SK-N-SH treated with all-trans-retinoic acid at 6 μM for 48 hours (cell line): ENCODE measurements at regions not wholly inside any gene's neighbourhood (a gene's known extent, or its start where the extent isn't known, plus 50 kb on each side); places are given as distances from the start of the nearest gene placed in this dataset.

Experiments
- ATAC-seq: fragments of 200-7000 bp; cut with Tn5 transposase; 3 replicates; pipeline ENCODE4 v1.9.1; 2020; ENCODE audit warnings: mild to moderate bottlenecking, moderate library complexity
- ARNTL ChIP-seq: fragments of 450-650 bp; formaldehyde crosslinking; IDR thresholded peaks from 2 replicates; pipeline ENCODE4 v1.5.0; 2020; ENCODE audit warnings: low read depth, mild to moderate bottlenecking, moderate library complexity, borderline replicate concordance
- BACH2 ChIP-seq: fragments of 250-450 bp; sonication (Bioruptor Pico); IDR thresholded peaks from 2 replicates; pipeline ENCODE4 v1.9.0; 2021; ENCODE audit warnings: mild to moderate bottlenecking, borderline replicate concordance
- CSDC2 ChIP-seq: fragments of 250-450 bp; sonication (Bioruptor Pico); IDR thresholded peaks from 2 replicates; pipeline ENCODE4 v1.5.0; 2020; ENCODE audit warnings: mild to moderate bottlenecking, moderate library complexity
- CSRNP3 ChIP-seq: fragments of 250-450 bp; sonication (Bioruptor Pico); IDR thresholded peaks from 2 replicates; pipeline ENCODE4 v1.5.1; 2021; ENCODE audit warnings: mild to moderate bottlenecking, moderate library complexity
- ESRRG ChIP-seq: fragments of 250-450 bp; sonication (Bioruptor Pico); IDR thresholded peaks from 2 replicates; pipeline ENCODE4 v1.6.1; 2021; ENCODE audit warnings: mild to moderate bottlenecking
- GLIS3 ChIP-seq: fragments of 250-450 bp; sonication (Bioruptor Pico); IDR thresholded peaks from 2 replicates; pipeline ENCODE4 v1.5.0; 2020; ENCODE audit warnings: mild to moderate bottlenecking, moderate library complexity
- OSR1 ChIP-seq: fragments of 250-450 bp; sonication (Bioruptor Pico); IDR thresholded peaks from 2 replicates; pipeline ENCODE4 v1.8.0; 2022; ENCODE audit warnings: moderate library complexity, mild to moderate bottlenecking, inconsistent platforms
- POU6F1 ChIP-seq: fragments of 250-450 bp; sonication (Bioruptor Pico); IDR thresholded peaks from 2 replicates; pipeline ENCODE4 v1.8.0; 2021; ENCODE audit warnings: low read depth, mild to moderate bottlenecking, moderate library complexity, borderline replicate concordance
- PPARA ChIP-seq: fragments of 250-450 bp; sonication (Bioruptor Pico); IDR thresholded peaks from 2 replicates; pipeline ENCODE4 v1.5.0; 2020; ENCODE audit warnings: mild to moderate bottlenecking, borderline replicate concordance
- RARB ChIP-seq: fragments of 250-450 bp; sonication (Bioruptor Pico); IDR thresholded peaks from 2 replicates; pipeline ENCODE4 v1.8.0; 2021; ENCODE audit warnings: mild to moderate bottlenecking, moderate library complexity
- SNAI2 ChIP-seq: fragments of 250-450 bp; sonication (Bioruptor Pico); IDR thresholded peaks from 2 replicates; pipeline ENCODE4 v1.5.0; 2020; ENCODE audit warnings: mild to moderate bottlenecking, moderate library complexity
- TCF4 ChIP-seq: fragments of 250-450 bp; sonication (Bioruptor Pico); IDR thresholded peaks from 2 replicates; pipeline ENCODE4 v1.8.0; 2021; ENCODE audit warnings: mild to moderate bottlenecking, moderate library complexity, borderline replicate concordance
- TOX ChIP-seq: fragments of 250-450 bp; sonication (Bioruptor Pico); IDR thresholded peaks from 2 replicates; pipeline ENCODE4 v1.8.0; 2021; ENCODE audit warnings: mild to moderate bottlenecking, moderate library complexity, borderline replicate concordance
- TSHZ2 ChIP-seq: fragments of 250-450 bp; sonication (Bioruptor Pico); IDR thresholded peaks from 2 replicates; pipeline ENCODE4 v1.5.0; 2020; ENCODE audit warnings: mild to moderate bottlenecking, moderate library complexity
- ZC3H10 ChIP-seq: fragments of 250-450 bp; sonication (Bioruptor Pico); IDR thresholded peaks from 2 replicates; pipeline ENCODE4 v1.5.1; 2021; ENCODE audit warnings: mild to moderate bottlenecking, moderate library complexity
- ZFP3 ChIP-seq: fragments of 250-450 bp; sonication (Bioruptor Pico); IDR thresholded peaks from 2 replicates; pipeline ENCODE4 v1.5.0; 2020; ENCODE audit warnings: mild to moderate bottlenecking, moderate library complexity
- ZFP30 ChIP-seq: fragments of 450-650 bp; formaldehyde crosslinking; IDR thresholded peaks from 2 replicates; pipeline ENCODE4 v1.5.0; 2022; ENCODE audit warnings: mild to moderate bottlenecking, moderate library complexity
- ZNF565 ChIP-seq: fragments of 450-650 bp; formaldehyde crosslinking; conservative IDR thresholded peaks from 2 replicates; pipeline ENCODE4 v1.5.0; 2020; ENCODE audit warnings: low read depth, mild to moderate bottlenecking, moderate library complexity
- ZNF70 ChIP-seq: fragments of 450-650 bp; formaldehyde crosslinking; IDR thresholded peaks from 2 replicates; pipeline ENCODE4 v1.5.0; 2020; ENCODE audit warnings: mild to moderate bottlenecking, moderate library complexity
- ZNF8 ChIP-seq: fragments of 450-650 bp; formaldehyde crosslinking; IDR thresholded peaks from 2 replicates; pipeline ENCODE4 v1.5.0; 2020; ENCODE audit warnings: mild to moderate bottlenecking, moderate library complexity
- TF ChIP-seq, protein P1 (sequence below): fragments of 250-450 bp; sonication (Bioruptor Pico); IDR thresholded peaks from 2 replicates; pipeline ENCODE4 v1.8.0; 2020; ENCODE audit warnings: mild to moderate bottlenecking, moderate library complexity, borderline replicate concordance

DNA sequence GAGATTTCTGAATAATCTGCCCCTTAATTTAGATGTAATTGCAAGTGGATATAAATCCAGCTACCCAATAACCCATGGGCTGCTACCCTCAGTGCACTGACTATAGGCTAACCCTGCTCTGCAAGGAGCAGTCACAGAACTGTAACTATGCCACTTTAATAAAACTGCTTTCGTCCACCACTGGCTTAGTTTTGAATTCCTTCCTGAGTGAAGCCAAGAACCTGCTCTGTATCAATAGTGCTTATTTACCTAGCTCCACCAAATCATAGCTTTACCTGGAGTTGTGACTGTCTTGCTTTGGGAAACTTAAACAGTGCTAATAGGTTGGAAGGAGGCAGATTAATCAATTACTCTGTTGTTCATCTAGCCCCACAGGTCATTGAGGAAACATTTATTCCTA is 1524.4 kb upstream of the SEL1L start:
- ATAC-seq: no peak
- TF ChIP-seq GLIS3 (CRISPR knock-in tag): no peak
- TF ChIP-seq ZNF565 (CRISPR knock-in tag): no peak
- no peak for TF ChIP-seq TCF4 (CRISPR knock-in tag)
- TF ChIP-seq CSRNP3: no peak
- TF ChIP-seq ARNTL (CRISPR knock-in tag): no peak
- no peak for TF ChIP-seq TOX (CRISPR knock-in tag)
- TF ChIP-seq CSDC2: no peak
- no peak for TF ChIP-seq SNAI2 (CRISPR knock-in tag)
- no peak for TF ChIP-seq POU6F1 (CRISPR knock-in tag)
- TF ChIP-seq ZFP30: no peak
- no peak for TF ChIP-seq BACH2 (CRISPR knock-in tag)
- no peak for TF ChIP-seq ZNF8 (CRISPR knock-in tag)

GRCh38 chr14:83071888-83072501 is 1538.3 kb upstream of the SEL1L start:
- peak; percentile 47; the same call in 1 of the 3 replicates for ATAC-seq
- TF ChIP-seq ZNF565 (CRISPR knock-in tag): no peak
- TF ChIP-seq OSR1 (CRISPR knock-in tag): no peak
- no peak for TF ChIP-seq ZFP3 (CRISPR knock-in tag)
- TF ChIP-seq RARB (CRISPR knock-in tag): no peak
- TF ChIP-seq ZFP30: no peak
- TF ChIP-seq GLIS3 (CRISPR knock-in tag): no peak
- TF ChIP-seq, protein P1, sequence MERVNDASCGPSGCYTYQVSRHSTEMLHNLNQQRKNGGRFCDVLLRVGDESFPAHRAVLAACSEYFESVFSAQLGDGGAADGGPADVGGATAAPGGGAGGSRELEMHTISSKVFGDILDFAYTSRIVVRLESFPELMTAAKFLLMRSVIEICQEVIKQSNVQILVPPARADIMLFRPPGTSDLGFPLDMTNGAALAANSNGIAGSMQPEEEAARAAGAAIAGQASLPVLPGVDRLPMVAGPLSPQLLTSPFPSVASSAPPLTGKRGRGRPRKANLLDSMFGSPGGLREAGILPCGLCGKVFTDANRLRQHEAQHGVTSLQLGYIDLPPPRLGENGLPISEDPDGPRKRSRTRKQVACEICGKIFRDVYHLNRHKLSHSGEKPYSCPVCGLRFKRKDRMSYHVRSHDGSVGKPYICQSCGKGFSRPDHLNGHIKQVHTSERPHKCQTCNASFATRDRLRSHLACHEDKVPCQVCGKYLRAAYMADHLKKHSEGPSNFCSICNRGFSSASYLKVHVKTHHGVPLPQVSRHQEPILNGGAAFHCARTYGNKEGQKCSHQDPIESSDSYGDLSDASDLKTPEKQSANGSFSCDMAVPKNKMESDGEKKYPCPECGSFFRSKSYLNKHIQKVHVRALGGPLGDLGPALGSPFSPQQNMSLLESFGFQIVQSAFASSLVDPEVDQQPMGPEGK (CRISPR knock-in tag): no peak
- TF ChIP-seq ZNF70 (CRISPR knock-in tag): no peak
- no peak for TF ChIP-seq TSHZ2 (CRISPR knock-in tag)
- no peak for TF ChIP-seq ZC3H10 (CRISPR knock-in tag)
- TF ChIP-seq PPARA (CRISPR knock-in tag): no peak
- no peak for TF ChIP-seq CSDC2
- no peak for TF ChIP-seq TCF4 (CRISPR knock-in tag)
- TF ChIP-seq BACH2 (CRISPR knock-in tag): no peak
- TF ChIP-seq POU6F1 (CRISPR knock-in tag): no peak
- no peak for TF ChIP-seq TOX (CRISPR knock-in tag)
- TF ChIP-seq, all 23 proteins: peak for 0

- ATAC-seq: no peak
- no peak for TF ChIP-seq SNAI2 (CRISPR knock-in tag)
- no peak for TF ChIP-seq ZNF70 (CRISPR knock-in tag)
- no peak for TF ChIP-seq OSR1 (CRISPR knock-in tag)
- TF ChIP-seq ZNF565 (CRISPR knock-in tag): no peak
- TF ChIP-seq GLIS3 (CRISPR knock-in tag): no peak
- no peak for TF ChIP-seq ZNF8 (CRISPR knock-in tag)
- TF ChIP-seq CSDC2: no peak
- no peak for TF ChIP-seq ARNTL (CRISPR knock-in tag)
- TF ChIP-seq PPARA (CRISPR knock-in tag): no peak
- no peak for TF ChIP-seq POU6F1 (CRISPR knock-in tag)
- TF ChIP-seq TSHZ2 (CRISPR knock-in tag): no peak
- no peak for TF ChIP-seq ESRRG
Measured at GRCh38 chr14:83085136-83085535, 1551.5 kb upstream of the SEL1L start.
